ENCODE measurements at regions not wholly inside any gene's neighbourhood (a gene's known extent, or its start where the extent isn't known, plus 50 kb on each side); places are given as distances from the start of the nearest gene placed in this dataset.

GRCh38 chr16:62832214-62832613 is 796.0 kb upstream of the CDH8 start:
- H3K9me2 ChIP-seq (replicated peaks; ENCODE audit: insufficient read depth, low read length) = no peaks in the 10 kb centered on the region; the same call in 1 of the 2 replicates
- no peaks in the 10 kb centered on the region for H4K20me1 ChIP-seq (ENCODE audit: insufficient read depth, low read depth, low read length)
- H2AFZ ChIP-seq (ENCODE audit: low read length) = no peak overlapping the region
- H3K9ac ChIP-seq (ENCODE audit: low read length) = no peak overlapping the region
- H3K36me3 ChIP-seq (ENCODE audit: insufficient read depth, low read length) = no peaks in the 10 kb centered on the region
- no peak overlapping the region for H3K4me2 ChIP-seq (ENCODE audit: low read depth, low read length, poor library complexity, severe bottlenecking)
- no peaks in the 10 kb centered on the region for H3K79me2 ChIP-seq (ENCODE audit: low read length)
- no peak overlapping the region for H3K4me3 ChIP-seq (ENCODE audit: low read length)
- H3K4me1 ChIP-seq (ENCODE audit: low read length) = no peaks in the 10 kb centered on the region
- no peaks in the 10 kb centered on the region; the same call in 1 of the 2 replicates for H3K9me3 ChIP-seq (ENCODE audit: low read length)
- no peaks in the 10 kb centered on the region; the same call in 1 of the 2 replicates for H3K27me3 ChIP-seq (ENCODE audit: low read length)
- DNase-seq = no peak
- no peak overlapping the region for H3K27ac ChIP-seq (ENCODE audit: low read length)

DNA sequence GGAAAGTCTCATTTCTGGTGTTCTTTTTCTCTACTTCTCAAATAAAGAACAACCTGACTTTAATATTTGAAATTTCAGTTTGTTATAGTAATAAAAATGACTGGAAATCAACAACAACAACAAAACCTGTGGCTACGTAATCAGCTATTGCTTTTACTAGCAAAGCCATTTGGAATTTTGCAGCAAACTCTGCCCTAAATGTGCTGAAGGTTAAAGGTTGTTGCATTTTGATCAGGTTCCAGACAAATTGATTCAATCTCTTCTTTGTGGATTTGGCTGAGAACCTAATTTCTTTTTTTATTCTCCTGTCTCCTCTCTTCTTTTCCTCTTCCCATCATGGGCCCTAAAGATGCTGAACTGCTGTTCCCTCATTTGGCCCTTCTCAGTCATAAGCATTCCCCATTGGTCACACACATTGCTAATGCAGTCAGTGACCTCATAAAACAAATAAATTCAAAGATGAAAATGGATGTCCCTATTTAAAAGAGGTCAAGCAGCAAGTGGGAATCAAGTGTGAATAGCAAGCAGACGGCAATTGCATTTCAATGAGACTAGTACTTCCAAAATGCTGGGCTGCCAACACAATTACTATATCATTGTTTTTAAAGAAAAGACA is 795.1 kb upstream of the CDH8 start:
- DNase-seq = no peak
- Histone ChIP-seq H3K4me1 (ENCODE audit: low read length) (no peaks in the 10 kb centered on the region), H3K27me3 (ENCODE audit: low read length) (no peaks in the 10 kb centered on the region; the same call in 1 of the 2 replicates), H3K9me3 (ENCODE audit: low read length) (no peaks in the 10 kb centered on the region; the same call in 1 of the 2 replicates), H4K20me1 (ENCODE audit: insufficient read depth, low read depth, low read length) (no peaks in the 10 kb centered on the region), H3K36me3 (ENCODE audit: insufficient read depth, low read length) (no peaks in the 10 kb centered on the region), H2AFZ (ENCODE audit: low read length) (no peak overlapping the region), H3K9ac (ENCODE audit: low read length) (no peak overlapping the region), H3K4me2 (ENCODE audit: low read depth, low read length, poor library complexity, severe bottlenecking) (no peak overlapping the region), H3K4me3 (ENCODE audit: low read length) (no peak overlapping the region), H3K9me2 (replicated peaks; ENCODE audit: insufficient read depth, low read length) (no peaks in the 10 kb centered on the region; the same call in 1 of the 2 replicates), H3K27ac (ENCODE audit: low read length) (no peak overlapping the region), H3K79me2 (ENCODE audit: low read length) (no peaks in the 10 kb centered on the region)

DNA sequence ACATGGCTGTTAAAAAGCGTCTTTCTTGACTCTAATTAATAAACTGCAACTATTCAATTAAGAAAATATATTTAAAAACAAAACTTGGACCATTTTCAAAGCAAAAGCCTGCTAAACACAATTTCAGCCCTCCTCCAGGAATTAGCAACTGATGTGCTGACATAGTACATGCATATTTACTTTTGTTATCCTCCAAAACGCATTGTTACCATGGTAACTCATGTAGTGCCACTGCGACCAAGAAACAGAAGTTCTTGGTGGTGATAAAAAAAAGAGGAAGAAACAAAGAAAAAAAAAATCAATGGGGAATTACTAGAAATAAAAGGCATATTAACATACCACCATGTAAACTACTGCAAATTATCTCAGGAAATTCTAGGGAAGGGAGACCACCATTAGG is 793.4 kb upstream of the CDH8 start:
- no peak for DNase-seq
- Histone ChIP-seq H3K79me2 (ENCODE audit: low read length) (no peaks in the 10 kb centered on the region), H3K4me1 (ENCODE audit: low read length) (no peaks in the 10 kb centered on the region), H2AFZ (ENCODE audit: low read length) (no peak overlapping the region), H3K27me3 (ENCODE audit: low read length) (no peaks in the 10 kb centered on the region; the same call in 1 of the 2 replicates), H3K36me3 (ENCODE audit: insufficient read depth, low read length) (no peaks in the 10 kb centered on the region), H3K27ac (ENCODE audit: low read length) (no peak overlapping the region), H3K9me3 (ENCODE audit: low read length) (peaks cover 6% of the 10 kb centered on the region; the same call in 1 of the 2 replicates), H3K9me2 (replicated peaks; ENCODE audit: insufficient read depth, low read length) (no peaks in the 10 kb centered on the region; the same call in 1 of the 2 replicates), H3K9ac (ENCODE audit: low read length) (no peak overlapping the region), H4K20me1 (ENCODE audit: insufficient read depth, low read depth, low read length) (no peaks in the 10 kb centered on the region), H3K4me3 (ENCODE audit: low read length) (no peak overlapping the region), H3K4me2 (ENCODE audit: low read depth, low read length, poor library complexity, severe bottlenecking) (no peak overlapping the region)

GRCh38 chr16:62829084-62829483 is 792.8 kb upstream of the CDH8 start:
- no peak for DNase-seq
- no peaks in the 10 kb centered on the region for H4K20me1 ChIP-seq (ENCODE audit: insufficient read depth, low read depth, low read length)
- H3K79me2 ChIP-seq (ENCODE audit: low read length) = no peaks in the 10 kb centered on the region
- no peak overlapping the region for H3K9ac ChIP-seq (ENCODE audit: low read length)
- no peaks in the 10 kb centered on the region for H3K36me3 ChIP-seq (ENCODE audit: insufficient read depth, low read length)
- H3K4me3 ChIP-seq (ENCODE audit: low read length) = no peak overlapping the region
- H3K4me1 ChIP-seq (ENCODE audit: low read length) = no peaks in the 10 kb centered on the region
- peaks cover 9% of the 10 kb centered on the region; the same call in 1 of the 2 replicates for H3K9me3 ChIP-seq (ENCODE audit: low read length)
- H3K27me3 ChIP-seq (ENCODE audit: low read length) = no peaks in the 10 kb centered on the region; the same call in 1 of the 2 replicates
- H3K27ac ChIP-seq (ENCODE audit: low read length) = no peak overlapping the region
- H3K4me2 ChIP-seq (ENCODE audit: low read depth, low read length, poor library complexity, severe bottlenecking) = no peak overlapping the region
- no peaks in the 10 kb centered on the region; the same call in 1 of the 2 replicates for H3K9me2 ChIP-seq (replicated peaks; ENCODE audit: insufficient read depth, low read length)
- H2AFZ ChIP-seq (ENCODE audit: low read length) = no peak overlapping the region

DNA sequence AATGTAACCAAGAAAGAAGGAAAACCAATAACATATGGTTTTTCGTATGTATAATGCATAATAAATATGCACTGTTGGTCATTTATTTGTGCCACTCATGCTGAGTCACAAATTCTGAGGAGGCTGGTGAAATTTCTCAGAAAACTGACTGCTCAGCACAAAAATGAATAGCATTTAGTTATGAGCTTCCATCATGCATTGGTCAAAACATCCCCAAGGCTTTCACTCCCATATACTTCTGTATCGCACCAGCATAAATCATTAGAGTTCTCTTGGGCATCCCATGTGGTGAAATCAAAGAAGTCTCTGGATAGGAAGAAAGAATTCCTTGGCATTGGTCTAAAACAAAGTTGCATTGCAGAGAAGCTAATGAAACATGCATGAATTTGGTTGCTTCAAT is 785.6 kb upstream of the CDH8 start:
- Histone ChIP-seq H3K9ac (ENCODE audit: low read length) (no peak overlapping the region), H2AFZ (ENCODE audit: low read length) (no peak overlapping the region), H4K20me1 (ENCODE audit: insufficient read depth, low read depth, low read length) (no peaks in the 10 kb centered on the region), H3K4me2 (ENCODE audit: low read depth, low read length, poor library complexity, severe bottlenecking) (no peak overlapping the region), H3K9me3 (ENCODE audit: low read length) (peaks cover 19% of the 10 kb centered on the region), H3K27me3 (ENCODE audit: low read length) (no peaks in the 10 kb centered on the region), H3K27ac (ENCODE audit: low read length) (no peak overlapping the region), H3K4me1 (ENCODE audit: low read length) (no peaks in the 10 kb centered on the region), H3K36me3 (ENCODE audit: insufficient read depth, low read length) (no peaks in the 10 kb centered on the region), H3K4me3 (ENCODE audit: low read length) (no peak overlapping the region), H3K9me2 (replicated peaks; ENCODE audit: insufficient read depth, low read length) (no peaks in the 10 kb centered on the region), H3K79me2 (ENCODE audit: low read length) (no peaks in the 10 kb centered on the region)
- DNase-seq = no peak

DNA sequence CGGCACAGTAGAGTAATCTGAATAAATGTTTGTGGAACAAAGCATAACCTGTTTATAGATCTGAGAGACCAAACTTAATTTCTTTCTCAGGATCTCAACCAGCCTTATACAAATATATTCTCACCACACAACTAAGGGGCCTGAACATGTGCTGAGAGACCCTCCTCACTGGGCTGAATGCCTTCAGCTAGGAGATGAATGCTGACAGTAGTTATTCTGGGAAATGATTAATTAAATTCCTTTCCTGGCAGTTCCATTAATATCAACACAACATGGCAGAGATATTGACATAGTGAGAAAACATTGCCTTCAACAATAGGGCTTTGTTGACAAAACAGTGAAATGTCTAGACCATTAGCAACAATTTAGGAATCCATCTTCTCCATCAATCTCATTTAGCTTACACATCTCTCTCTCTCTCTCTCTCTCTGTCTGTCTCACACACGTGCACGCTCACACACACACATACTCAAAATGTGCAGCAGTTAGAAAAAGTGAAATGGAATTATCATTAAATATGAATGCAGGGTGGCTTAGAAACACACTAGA is 780.8 kb upstream of the CDH8 start:
- Histone ChIP-seq H4K20me1 (ENCODE audit: insufficient read depth, low read depth, low read length) (no peaks in the 10 kb centered on the region), H3K9ac (ENCODE audit: low read length) (no peak overlapping the region), H3K79me2 (ENCODE audit: low read length) (no peaks in the 10 kb centered on the region), H3K27me3 (ENCODE audit: low read length) (no peaks in the 10 kb centered on the region), H3K4me2 (ENCODE audit: low read depth, low read length, poor library complexity, severe bottlenecking) (no peak overlapping the region), H3K4me3 (ENCODE audit: low read length) (no peak overlapping the region), H3K9me3 (ENCODE audit: low read length) (peaks cover 14% of the 10 kb centered on the region), H3K9me2 (replicated peaks; ENCODE audit: insufficient read depth, low read length) (no peaks in the 10 kb centered on the region), H3K4me1 (ENCODE audit: low read length) (no peaks in the 10 kb centered on the region), H2AFZ (ENCODE audit: low read length) (no peak overlapping the region), H3K27ac (ENCODE audit: low read length) (no peak overlapping the region), H3K36me3 (ENCODE audit: insufficient read depth, low read length) (no peaks in the 10 kb centered on the region)
- DNase-seq = no peak

- no peak for DNase-seq
- H3K9me2 ChIP-seq (replicated peaks; ENCODE audit: insufficient read depth, low read length) = no peaks in the 10 kb centered on the region
- H3K4me1 ChIP-seq (ENCODE audit: low read length) = no peaks in the 10 kb centered on the region
- no peak overlapping the region for H2AFZ ChIP-seq (ENCODE audit: low read length)
- no peaks in the 10 kb centered on the region for H4K20me1 ChIP-seq (ENCODE audit: insufficient read depth, low read depth, low read length)
- H3K27ac ChIP-seq (ENCODE audit: low read length) = no peak overlapping the region
- H3K27me3 ChIP-seq (ENCODE audit: low read length) = no peaks in the 10 kb centered on the region
- no peaks in the 10 kb centered on the region for H3K36me3 ChIP-seq (ENCODE audit: insufficient read depth, low read length)
- no peak overlapping the region for H3K4me3 ChIP-seq (ENCODE audit: low read length)
- peaks cover 10% of the 10 kb centered on the region for H3K9me3 ChIP-seq (ENCODE audit: low read length)
- no peak overlapping the region for H3K9ac ChIP-seq (ENCODE audit: low read length)
- no peak overlapping the region for H3K4me2 ChIP-seq (ENCODE audit: low read depth, low read length, poor library complexity, severe bottlenecking)
- H3K79me2 ChIP-seq (ENCODE audit: low read length) = no peaks in the 10 kb centered on the region
These were observed 778.7 kb upstream of the CDH8 start for GRCh38 chr16:62814891-62815290.

DNA sequence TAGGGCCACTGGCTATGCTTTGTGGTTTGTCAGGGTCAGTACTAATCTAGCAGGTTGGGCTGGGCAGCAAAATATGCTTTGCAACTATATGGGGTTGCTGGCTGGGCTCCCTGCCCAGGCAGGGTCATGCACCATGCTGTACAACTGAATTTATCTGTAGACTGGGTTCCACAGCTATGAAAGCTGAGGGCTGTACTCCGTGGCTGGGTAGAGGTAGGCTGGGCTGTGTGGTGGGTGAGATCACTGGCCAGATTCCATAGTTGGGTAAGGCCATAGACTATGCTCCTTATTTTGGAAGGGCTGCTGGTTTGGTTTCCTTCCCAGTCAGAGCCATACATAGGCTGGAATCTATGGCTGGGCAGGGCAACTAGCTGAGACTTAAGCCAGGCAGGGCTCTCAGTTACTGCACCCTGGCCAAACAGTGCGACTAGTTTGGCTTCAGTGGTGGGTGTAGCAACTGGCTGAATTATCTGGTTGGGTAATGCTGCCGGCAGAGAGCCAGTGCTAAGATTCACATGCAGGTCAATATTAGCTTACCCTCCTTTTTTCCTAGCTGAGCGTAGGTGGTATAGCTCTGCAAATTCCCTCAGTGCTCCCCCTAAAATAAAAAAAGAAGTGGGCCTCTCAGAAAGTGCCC is 769.1 kb upstream of the CDH8 start:
- H3K79me2 ChIP-seq (ENCODE audit: low read length) = no peaks in the 10 kb centered on the region
- H4K20me1 ChIP-seq (ENCODE audit: insufficient read depth, low read depth, low read length) = no peaks in the 10 kb centered on the region
- DNase-seq = no peak
- no peak overlapping the region for H3K9ac ChIP-seq (ENCODE audit: low read length)
- no peak overlapping the region for H3K27ac ChIP-seq (ENCODE audit: low read length)
- H3K9me3 ChIP-seq (ENCODE audit: low read length) = peaks cover 21% of the 10 kb centered on the region
- H3K36me3 ChIP-seq (ENCODE audit: insufficient read depth, low read length) = no peaks in the 10 kb centered on the region
- no peaks in the 10 kb centered on the region for H3K4me1 ChIP-seq (ENCODE audit: low read length)
- no peaks in the 10 kb centered on the region for H3K9me2 ChIP-seq (replicated peaks; ENCODE audit: insufficient read depth, low read length)
- H3K4me2 ChIP-seq (ENCODE audit: low read depth, low read length, poor library complexity, severe bottlenecking) = no peak overlapping the region
- H3K27me3 ChIP-seq (ENCODE audit: low read length) = no peaks in the 10 kb centered on the region
- no peak overlapping the region for H2AFZ ChIP-seq (ENCODE audit: low read length)
- H3K4me3 ChIP-seq (ENCODE audit: low read length) = no peak overlapping the region

Measured in Karpas-422 (cell line).